ENCODE measurements at regions not wholly inside any gene's neighbourhood (a gene's known extent, or its start where the extent isn't known, plus 50 kb on each side); places are given as distances from the start of the nearest gene placed in this dataset.

DNA sequence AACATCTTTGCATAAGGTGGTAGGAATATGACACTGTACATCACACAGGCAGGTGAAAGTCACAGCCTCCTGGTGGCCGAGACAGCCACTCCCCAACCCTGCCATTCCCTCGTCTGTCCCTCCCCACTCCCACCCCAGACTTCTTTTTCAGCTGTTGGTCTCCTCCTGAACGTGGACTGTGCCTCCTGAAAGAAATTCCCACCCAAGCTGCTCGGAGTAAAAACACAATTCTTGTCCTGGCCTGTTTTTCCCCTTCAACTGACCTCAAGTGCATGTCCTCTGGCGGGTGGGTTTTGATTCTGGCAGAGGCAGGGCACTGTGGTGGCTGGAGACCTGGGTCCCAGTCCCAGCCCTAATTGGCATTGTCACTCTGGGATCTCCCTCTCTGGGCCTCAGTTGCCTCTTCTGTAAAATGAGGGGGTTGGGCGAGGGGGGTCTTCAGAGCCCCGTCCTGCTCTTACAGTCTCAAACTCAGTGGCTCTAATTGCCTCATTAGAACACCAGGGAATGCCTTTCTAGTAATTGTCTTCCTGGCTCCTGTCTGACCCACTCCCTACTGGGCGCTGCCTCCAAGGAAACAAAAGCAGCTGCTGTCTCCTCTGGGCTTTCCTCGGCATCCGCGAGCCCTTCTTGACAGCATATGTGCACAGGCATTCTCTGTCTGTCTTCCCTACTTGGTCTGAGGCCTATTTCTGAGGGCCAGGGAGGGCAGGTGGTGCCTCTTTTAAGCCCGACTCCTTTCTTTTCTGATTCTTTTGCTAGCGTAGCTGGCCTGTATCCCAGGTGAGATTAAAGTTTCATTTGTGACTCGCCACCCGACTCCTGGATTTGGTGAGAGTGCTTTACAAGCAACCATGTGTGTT lies 186.6 kb upstream of the RMST start:
- TF ChIP-seq, protein P1, sequence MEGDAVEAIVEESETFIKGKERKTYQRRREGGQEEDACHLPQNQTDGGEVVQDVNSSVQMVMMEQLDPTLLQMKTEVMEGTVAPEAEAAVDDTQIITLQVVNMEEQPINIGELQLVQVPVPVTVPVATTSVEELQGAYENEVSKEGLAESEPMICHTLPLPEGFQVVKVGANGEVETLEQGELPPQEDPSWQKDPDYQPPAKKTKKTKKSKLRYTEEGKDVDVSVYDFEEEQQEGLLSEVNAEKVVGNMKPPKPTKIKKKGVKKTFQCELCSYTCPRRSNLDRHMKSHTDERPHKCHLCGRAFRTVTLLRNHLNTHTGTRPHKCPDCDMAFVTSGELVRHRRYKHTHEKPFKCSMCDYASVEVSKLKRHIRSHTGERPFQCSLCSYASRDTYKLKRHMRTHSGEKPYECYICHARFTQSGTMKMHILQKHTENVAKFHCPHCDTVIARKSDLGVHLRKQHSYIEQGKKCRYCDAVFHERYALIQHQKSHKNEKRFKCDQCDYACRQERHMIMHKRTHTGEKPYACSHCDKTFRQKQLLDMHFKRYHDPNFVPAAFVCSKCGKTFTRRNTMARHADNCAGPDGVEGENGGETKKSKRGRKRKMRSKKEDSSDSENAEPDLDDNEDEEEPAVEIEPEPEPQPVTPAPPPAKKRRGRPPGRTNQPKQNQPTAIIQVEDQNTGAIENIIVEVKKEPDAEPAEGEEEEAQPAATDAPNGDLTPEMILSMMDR (IDR thresholded peaks at IDR 0.05; ENCODE audit: poor library complexity) = no peak
- no peak for TF ChIP-seq EZH2 (IDR thresholded peaks at IDR 0.05; ENCODE audit: borderline replicate concordance)
- no peak for TF ChIP-seq EZH2phosphoT487 (IDR thresholded peaks at IDR 0.05; ENCODE audit: low read depth, severe bottlenecking, unreplicated experiment)
